GM23248 (cell line): ENCODE measurements at regions not wholly inside any gene's neighbourhood (a gene's known extent, or its start where the extent isn't known, plus 50 kb on each side); places are given as distances from the start of the nearest gene placed in this dataset.

Experiments
- EZH2 ChIP-seq: fragments of 200-600 bp; sonication (generic); IDR thresholded peaks from 2 replicates; pipeline ENCODE4 v1.6.1; 2018; ENCODE audit warnings: antibody characterized with exemption, mild to moderate bottlenecking; ENCODE audit not compliant: insufficient read depth, poor library complexity, severe bottlenecking
- EZH2phosphoT487 ChIP-seq: fragments of 200-600 bp; sonication (generic); IDR thresholded peaks from 2 replicates; pipeline ENCODE4 v1.6.1; 2018; ENCODE audit warnings: antibody characterized with exemption, moderate library complexity, mild to moderate bottlenecking, low read depth; ENCODE audit not compliant: insufficient read depth

DNA sequence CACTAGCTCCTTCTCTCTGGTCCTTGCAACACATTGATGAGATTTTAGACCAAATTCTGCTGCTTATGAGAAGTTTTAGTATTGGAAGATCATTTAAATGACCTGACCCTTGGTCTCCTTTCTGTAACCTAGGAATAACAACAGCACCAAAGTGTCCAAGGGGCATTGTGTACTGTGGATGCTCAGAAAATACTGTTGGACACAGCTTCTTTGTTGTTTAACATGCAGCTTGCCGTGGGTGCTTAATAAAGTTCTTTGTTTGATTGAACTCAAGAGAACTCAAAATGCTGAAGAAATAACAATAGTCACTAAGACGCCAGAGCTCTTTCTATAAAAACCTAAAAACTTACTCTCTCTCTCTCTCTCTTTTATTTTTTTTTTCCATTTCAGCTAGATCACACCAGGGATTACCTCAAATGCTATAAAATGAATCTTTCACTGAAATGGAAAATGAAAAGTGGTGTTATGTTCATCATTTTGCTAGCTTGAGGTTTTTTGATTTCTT lies 548.9 kb upstream of the CDH8 start:
- no peak for TF ChIP-seq EZH2phosphoT487
- TF ChIP-seq EZH2, result no peak
